ENCODE measurements at regions not wholly inside any gene's neighbourhood (a gene's known extent, or its start where the extent isn't known, plus 50 kb on each side); places are given as distances from the start of the nearest gene placed in this dataset.

- TF ChIP-seq CTCF (IDR thresholded peaks at IDR 0.05) (no peak), POLR2A (IDR thresholded peaks at IDR 0.05) (no peak)
Observed at GRCh38 chr1:115524236-115524635, 117.5 kb upstream of the VANGL1 start.
